NCI-H2227 (cell line): ENCODE measurements at regions not wholly inside any gene's neighbourhood (a gene's known extent, or its start where the extent isn't known, plus 50 kb on each side); places are given as distances from the start of the nearest gene placed in this dataset.
"Not testable (repeated sequence)": the region's sequence is repeated elsewhere in the genome, so short reads cannot be mapped to it uniquely, and the experiment has no call there.

Source experiments
- DNase-seq: peaks from one replicate; lab custom pipeline; 2025; ENCODE audit not compliant: unreplicated experiment; lab: John Stamatoyannopoulos, UW

- DNase-seq, result no peak
Measured at GRCh38 chr16:87114832-87115231, 202.4 kb downstream of the C16orf95 start.

GRCh38 chr16:87115646-87116045 lies 201.5 kb downstream of the C16orf95 start:
- DNase-seq, result no peak

GRCh38 chr16:87117936-87118335 lies 199.3 kb downstream of the C16orf95 start:
- no peak for DNase-seq

GRCh38 chr16:87119168-87119567 lies 198.0 kb downstream of the C16orf95 start:
- DNase-seq, result no peak

- no peak for DNase-seq
Measured at GRCh38 chr16:87119748-87120147, 197.4 kb downstream of the C16orf95 start.

- no peak for DNase-seq
Measured at GRCh38 chr16:87121816-87122215, 195.4 kb downstream of the C16orf95 start.

- no peak for DNase-seq
Measured at GRCh38 chr16:87123356-87124001, 193.7 kb downstream of the C16orf95 start.

GRCh38 chr16:87124405-87124804 lies 192.8 kb downstream of the C16orf95 start:
- DNase-seq, result not testable (repeated sequence)

GRCh38 chr16:87125206-87126155 lies 191.7 kb downstream of the C16orf95 start:
- no peak for DNase-seq

- DNase-seq, result no peak
Measured at GRCh38 chr16:87126403-87127025, 190.7 kb downstream of the C16orf95 start.

- DNase-seq, result no peak
Measured at GRCh38 chr16:87127061-87127765, 190.0 kb downstream of the C16orf95 start.

- no peak for DNase-seq
Measured at GRCh38 chr16:87127766-87128147, 189.4 kb downstream of the C16orf95 start.

- no peak for DNase-seq
Measured at GRCh38 chr16:87129771-87130170, 187.4 kb downstream of the C16orf95 start.

- DNase-seq, result no peak
Measured at GRCh38 chr16:87131061-87131995, 185.9 kb downstream of the C16orf95 start.

- DNase-seq, result no peak
Measured at GRCh38 chr16:87131996-87132345, 185.2 kb downstream of the C16orf95 start.

- no peak for DNase-seq
Measured at GRCh38 chr16:87132361-87133014, 184.7 kb downstream of the C16orf95 start.

GRCh38 chr16:87133112-87133850 lies 183.9 kb downstream of the C16orf95 start:
- no peak for DNase-seq

GRCh38 chr16:87133966-87134627 lies 183.1 kb downstream of the C16orf95 start:
- DNase-seq, result no peak

GRCh38 chr16:87134628-87134995 lies 182.6 kb downstream of the C16orf95 start:
- no peak for DNase-seq
